Vagina (tissue), 2 donors: ENCODE measurements at regions not wholly inside any gene's neighbourhood (a gene's known extent, or its start where the extent isn't known, plus 50 kb on each side); places are given as distances from the start of the nearest gene placed in this dataset.

Experiments
- CTCF ChIP-seq, 3 experiments: fragments of 450-650 bp in 2 of 3; fragments of 200-600 bp in 1 of 3; sonication (generic) in 1 of 3; IDR thresholded peaks; one replicate each; pipeline ENCODE4 v1.5.1; 2017 to 2019; ENCODE audit warnings: antibody characterized with exemption in 3 of 3, mild to moderate bottlenecking in 2 of 3, moderate library complexity in 2 of 3
- POLR2A ChIP-seq, 2 donors: fragments of 450-650 bp; IDR thresholded peaks; one replicate each; pipeline ENCODE4 v1.6.1; 2017; ENCODE audit warnings: antibody characterized with exemption in 2 of 2, mild to moderate bottlenecking in 2 of 2, moderate library complexity in 2 of 2
- POLR2AphosphoS5 ChIP-seq, 2 donors: sonication (generic); formaldehyde crosslinking; IDR thresholded peaks; one replicate each; pipeline ENCODE4 v1.9.0; 2017; ENCODE audit warnings: antibody characterized with exemption in 2 of 2, mild to moderate bottlenecking in 2 of 2, low read depth in 1 of 2; ENCODE audit not compliant: insufficient read depth in 1 of 2

GRCh38 chr20:29430531-29430930, 1826.9 kb upstream of the DEFB115 start:
- TF ChIP-seq CTCF (IDR thresholded peaks at IDR 0.05) (no peak), POLR2A (IDR thresholded peaks at IDR 0.05) (no peak), POLR2AphosphoS5 (IDR thresholded peaks at IDR 0.05; ENCODE audit: insufficient read depth in 1 of 2, low read depth in 1 of 2) (no peak)
